IgD-negative memory B cell (primary cell): ENCODE measurements at regions not wholly inside any gene's neighbourhood (a gene's known extent, or its start where the extent isn't known, plus 50 kb on each side); places are given as distances from the start of the nearest gene placed in this dataset.

Experiments
- H3K27ac Mint-ChIP-seq, 3 donors: one replicate each; pipeline ENCODE4 v1.8.0; 2020 to 2022; ENCODE audit warnings: mild to moderate bottlenecking in 3 of 3, mixed read lengths in 3 of 3, moderate library complexity in 1 of 3
- H3K27me3 Mint-ChIP-seq: one replicate; pipeline ENCODE4 v1.8.0; 2021; ENCODE audit warnings: mixed read lengths
- H3K36me3 Mint-ChIP-seq: one replicate; pipeline ENCODE4 v1.8.0; 2020; ENCODE audit warnings: mild to moderate bottlenecking, mixed read lengths
- H3K4me1 Mint-ChIP-seq, 3 donors: one replicate each; pipeline ENCODE4 v1.8.0; 2020 to 2022; ENCODE audit warnings: mixed read lengths in 3 of 3, mild to moderate bottlenecking in 1 of 3
- H3K4me3 Mint-ChIP-seq, 4 donors: one replicate each; pipeline ENCODE4 v1.8.0; 2020 to 2022; ENCODE audit warnings: mild to moderate bottlenecking in 4 of 4, mixed read lengths in 4 of 4, moderate library complexity in 3 of 4
- H3K9me3 Mint-ChIP-seq, 3 donors: one replicate each; pipeline ENCODE4 v1.8.0; 2020 to 2021; ENCODE audit warnings: mixed read lengths in 3 of 3, mild to moderate bottlenecking in 1 of 3

DNA sequence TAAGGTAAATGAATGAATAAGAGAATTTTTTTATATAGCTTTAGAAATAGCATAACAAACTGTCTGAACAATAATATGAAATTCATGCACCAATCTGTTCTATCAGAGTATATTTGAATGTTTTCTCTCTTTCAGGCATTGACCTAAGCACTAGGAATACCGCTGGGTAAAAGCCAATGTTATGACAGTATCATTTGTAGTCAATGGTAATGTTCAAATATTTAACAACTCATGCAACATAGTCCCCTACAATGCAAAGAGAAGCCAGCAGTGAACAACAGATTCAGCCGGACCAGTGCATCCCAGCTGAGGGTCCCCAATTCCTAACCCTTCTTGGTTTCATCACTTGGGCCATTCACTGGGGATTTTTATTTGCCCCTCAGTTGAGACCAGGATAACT is 52.6 kb upstream of the MYCBP2 start:
- Mint-ChIP-seq H3K4me1 (peaks cover 10 to 12% (median 11%) of the 10 kb centered on the region in 3 donors), H3K36me3 (peaks cover 1% of the 10 kb centered on the region), H3K9me3 (no peaks in the 10 kb centered on the region), H3K27ac (no peak overlapping the region), H3K27me3 (no peaks in the 10 kb centered on the region), H3K4me3 (no peak overlapping the region)

GRCh38 chr13:77378662-77379061 is 51.8 kb upstream of the MYCBP2 start:
- no peak overlapping the region for H3K27ac Mint-ChIP-seq
- H3K9me3 Mint-ChIP-seq, result no peaks in the 10 kb centered on the region
- H3K4me3 Mint-ChIP-seq, result no peak overlapping the region
- H3K36me3 Mint-ChIP-seq, result peaks cover 1% of the 10 kb centered on the region
- H3K27me3 Mint-ChIP-seq, result no peaks in the 10 kb centered on the region
- H3K4me1 Mint-ChIP-seq, result peaks cover 10 to 13% (median 11%) of the 10 kb centered on the region in 3 donors

- Mint-ChIP-seq H3K36me3 (peaks cover 1% of the 10 kb centered on the region), H3K4me1 (peaks cover 10 to 14% (median 11%) of the 10 kb centered on the region in 3 donors), H3K4me3 (no peak overlapping the region), H3K27me3 (no peaks in the 10 kb centered on the region), H3K27ac (no peak overlapping the region), H3K9me3 (peaks cover 0 to 2% (median 0%) of the 10 kb centered on the region in 3 donors)
Observed at GRCh38 chr13:77377016-77377415, 50.1 kb upstream of the MYCBP2 start.
